ENCODE measurements at regions not wholly inside any gene's neighbourhood (a gene's known extent, or its start where the extent isn't known, plus 50 kb on each side); places are given as distances from the start of the nearest gene placed in this dataset.

- H3K4me3 ChIP-seq (replicated peaks in 1 of 4; ENCODE audit: control extremely low read depth in 1 of 4, insufficient read depth in 1 of 4, low read depth in 3 of 4, low read length in 4 of 4) = no peak overlapping the region
- no peak overlapping the region for H3K9ac ChIP-seq (ENCODE audit: insufficient read depth, low read length)
- TF ChIP-seq EZH2 (IDR thresholded peaks at IDR 0.05; ENCODE audit: low read length, missing control alignments) (no peak), CTCF (conservative IDR thresholded peaks at IDR 0.05 in 1 of 2, IDR thresholded peaks at IDR 0.05 in 1 of 2; ENCODE audit: low read depth in 1 of 2, low read length in 2 of 2) (no peak)
- no peaks in the 10 kb centered on the region for H3K79me2 ChIP-seq (ENCODE audit: control insufficient read depth, insufficient read depth, low read length)
- H3K27ac ChIP-seq (ENCODE audit: insufficient read depth, low read length) = peak overlapping the region; percentile 43
- no peak overlapping the region for H3K4me2 ChIP-seq (ENCODE audit: extremely low read depth, insufficient read depth, low read length)
- no peaks in the 10 kb centered on the region for H3K27me3 ChIP-seq (ENCODE audit: control insufficient read depth, insufficient read depth, low read length)
- no peaks in the 10 kb centered on the region for H3K4me1 ChIP-seq (ENCODE audit: control insufficient read depth, extremely low read depth, insufficient read depth, low read length)
- H3K36me3 ChIP-seq (ENCODE audit: control insufficient read depth, insufficient read depth, low read length) = no peaks in the 10 kb centered on the region
- no peak overlapping the region for H2AFZ ChIP-seq (ENCODE audit: low read length)
- H4K20me1 ChIP-seq (ENCODE audit: control insufficient read depth, extremely low read depth, insufficient read depth, low read length) = no peaks in the 10 kb centered on the region
- H3K9me3 ChIP-seq (ENCODE audit: control insufficient read depth, insufficient read depth, low read depth, low read length) = no peaks in the 10 kb centered on the region
- DNase-seq (ENCODE audit: low read depth in 2 of 2) = peak; percentile 57 to 98
Observed at GRCh38 chr7:68706291-68706690, 892.0 kb upstream of the AUTS2 start.

- H3K9ac ChIP-seq (ENCODE audit: insufficient read depth, low read length) = no peak overlapping the region
- H3K27ac ChIP-seq (ENCODE audit: insufficient read depth, low read length) = no peak overlapping the region
- no peak overlapping the region for H3K4me2 ChIP-seq (ENCODE audit: extremely low read depth, insufficient read depth, low read length)
Observed at GRCh38 chr7:68707159-68707558, 891.1 kb upstream of the AUTS2 start.

GRCh38 chr7:68707958-68708357, 890.3 kb upstream of the AUTS2 start:
- DNase-seq (ENCODE audit: low read depth in 2 of 2) = no peak
- Histone ChIP-seq H3K4me2 (ENCODE audit: extremely low read depth, insufficient read depth, low read length) (no peak overlapping the region), H2AFZ (ENCODE audit: low read length) (no peak overlapping the region), H3K36me3 (ENCODE audit: control insufficient read depth, insufficient read depth, low read length) (no peaks in the 10 kb centered on the region), H3K4me3 (replicated peaks in 1 of 4; ENCODE audit: control extremely low read depth in 1 of 4, insufficient read depth in 1 of 4, low read depth in 3 of 4, low read length in 4 of 4) (no peak overlapping the region), H3K9me3 (ENCODE audit: control insufficient read depth, insufficient read depth, low read depth, low read length) (no peaks in the 10 kb centered on the region), H3K79me2 (ENCODE audit: control insufficient read depth, insufficient read depth, low read length) (no peaks in the 10 kb centered on the region), H3K4me1 (ENCODE audit: control insufficient read depth, extremely low read depth, insufficient read depth, low read length) (no peaks in the 10 kb centered on the region), H3K27ac (ENCODE audit: insufficient read depth, low read length) (no peak overlapping the region), H4K20me1 (ENCODE audit: control insufficient read depth, extremely low read depth, insufficient read depth, low read length) (no peaks in the 10 kb centered on the region), H3K9ac (ENCODE audit: insufficient read depth, low read length) (no peak overlapping the region), H3K27me3 (ENCODE audit: control insufficient read depth, insufficient read depth, low read length) (no peaks in the 10 kb centered on the region)
- TF ChIP-seq EZH2 (IDR thresholded peaks at IDR 0.05; ENCODE audit: low read length, missing control alignments) = no peak
- TF ChIP-seq CTCF (conservative IDR thresholded peaks at IDR 0.05 in 1 of 2, IDR thresholded peaks at IDR 0.05 in 1 of 2; ENCODE audit: low read depth in 1 of 2, low read length in 2 of 2) = no peak

More at GRCh38 chr7:68707159-68707558, 891.1 kb upstream of the AUTS2 start:
- no peak overlapping the region for H2AFZ ChIP-seq (ENCODE audit: low read length)
- no peaks in the 10 kb centered on the region for H3K9me3 ChIP-seq (ENCODE audit: control insufficient read depth, insufficient read depth, low read depth, low read length)
- no peaks in the 10 kb centered on the region for H3K4me1 ChIP-seq (ENCODE audit: control insufficient read depth, extremely low read depth, insufficient read depth, low read length)
- no peaks in the 10 kb centered on the region for H3K79me2 ChIP-seq (ENCODE audit: control insufficient read depth, insufficient read depth, low read length)
- no peaks in the 10 kb centered on the region for H3K36me3 ChIP-seq (ENCODE audit: control insufficient read depth, insufficient read depth, low read length)
- no peak for TF ChIP-seq EZH2 (IDR thresholded peaks at IDR 0.05; ENCODE audit: low read length, missing control alignments)
- no peak for TF ChIP-seq CTCF (conservative IDR thresholded peaks at IDR 0.05 in 1 of 2, IDR thresholded peaks at IDR 0.05 in 1 of 2; ENCODE audit: low read depth in 1 of 2, low read length in 2 of 2)
- H3K27me3 ChIP-seq (ENCODE audit: control insufficient read depth, insufficient read depth, low read length) = no peaks in the 10 kb centered on the region
- H3K4me3 ChIP-seq (replicated peaks in 1 of 4; ENCODE audit: control extremely low read depth in 1 of 4, insufficient read depth in 1 of 4, low read depth in 3 of 4, low read length in 4 of 4) = no peak overlapping the region
- DNase-seq (ENCODE audit: low read depth in 2 of 2) = peak in 1 of 2 donors; percentile 34
- no peaks in the 10 kb centered on the region for H4K20me1 ChIP-seq (ENCODE audit: control insufficient read depth, extremely low read depth, insufficient read depth, low read length)

All from fibroblast of lung (primary cell).